22Rv1 (cell line): ENCODE measurements at regions not wholly inside any gene's neighbourhood (a gene's known extent, or its start where the extent isn't known, plus 50 kb on each side); places are given as distances from the start of the nearest gene placed in this dataset.

Experiments
- ZFX ChIP-seq: fragments of 450-650 bp; IDR thresholded peaks from 2 replicates; pipeline ENCODE4 v1.6.1; 2017; ENCODE audit warnings: antibody characterized with exemption, borderline replicate concordance
- TF ChIP-seq, protein P1 (sequence below): fragments of 450-650 bp; IDR thresholded peaks from 2 replicates; pipeline ENCODE4 v1.5.1; 2017; ENCODE audit warnings: mild to moderate bottlenecking

DNA sequence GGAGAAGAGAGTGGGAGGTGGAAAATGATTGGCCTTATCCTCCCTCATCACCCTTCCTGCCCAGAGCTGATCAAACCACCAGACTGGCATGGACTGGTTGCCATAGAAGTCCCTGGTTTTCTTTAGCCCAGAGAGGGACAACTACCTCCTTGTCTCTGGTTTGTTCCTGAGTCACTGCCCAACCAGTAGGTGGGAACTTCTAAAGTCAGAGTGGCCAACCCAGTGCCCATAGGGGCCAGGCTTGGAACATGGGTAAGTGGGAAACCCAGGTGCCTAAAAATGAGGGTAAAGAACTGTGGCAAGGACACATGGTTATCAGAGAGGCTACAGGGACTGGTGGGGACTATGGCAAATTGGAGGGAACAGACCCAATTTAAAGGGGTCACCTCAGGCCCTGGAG is 63.8 kb downstream of the FAM241B start:
- TF ChIP-seq, protein P1, sequence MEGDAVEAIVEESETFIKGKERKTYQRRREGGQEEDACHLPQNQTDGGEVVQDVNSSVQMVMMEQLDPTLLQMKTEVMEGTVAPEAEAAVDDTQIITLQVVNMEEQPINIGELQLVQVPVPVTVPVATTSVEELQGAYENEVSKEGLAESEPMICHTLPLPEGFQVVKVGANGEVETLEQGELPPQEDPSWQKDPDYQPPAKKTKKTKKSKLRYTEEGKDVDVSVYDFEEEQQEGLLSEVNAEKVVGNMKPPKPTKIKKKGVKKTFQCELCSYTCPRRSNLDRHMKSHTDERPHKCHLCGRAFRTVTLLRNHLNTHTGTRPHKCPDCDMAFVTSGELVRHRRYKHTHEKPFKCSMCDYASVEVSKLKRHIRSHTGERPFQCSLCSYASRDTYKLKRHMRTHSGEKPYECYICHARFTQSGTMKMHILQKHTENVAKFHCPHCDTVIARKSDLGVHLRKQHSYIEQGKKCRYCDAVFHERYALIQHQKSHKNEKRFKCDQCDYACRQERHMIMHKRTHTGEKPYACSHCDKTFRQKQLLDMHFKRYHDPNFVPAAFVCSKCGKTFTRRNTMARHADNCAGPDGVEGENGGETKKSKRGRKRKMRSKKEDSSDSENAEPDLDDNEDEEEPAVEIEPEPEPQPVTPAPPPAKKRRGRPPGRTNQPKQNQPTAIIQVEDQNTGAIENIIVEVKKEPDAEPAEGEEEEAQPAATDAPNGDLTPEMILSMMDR, result no peak
- no peak for TF ChIP-seq ZFX
